Large intestine (tissue), 3 donors: ENCODE measurements at regions not wholly inside any gene's neighbourhood (a gene's known extent, or its start where the extent isn't known, plus 50 kb on each side); places are given as distances from the start of the nearest gene placed in this dataset.
A peak's percentile ranks its signal among the peaks of the same experiment; 100 is the strongest.

Source experiments
- DNase-seq, 2 donors: peaks; one replicate each; pipeline versions ENCODE4 v3.0.0 to v3.0.0-alpha.2; 2013
- H3K27ac ChIP-seq: one replicate; pipeline ENCODE4 v1.5.1; 2013; ENCODE audit warnings: low read length
- H3K27me3 ChIP-seq: 2 replicates; pipeline ENCODE4 v1.6.1; 2013; ENCODE audit warnings: low read length; ENCODE audit not compliant: control insufficient read depth, insufficient read depth
- H3K36me3 ChIP-seq: 2 replicates; pipeline ENCODE4 v1.6.1; 2013; ENCODE audit warnings: low read length; ENCODE audit not compliant: control insufficient read depth, insufficient read depth
- H3K4me1 ChIP-seq: one replicate; pipeline ENCODE4 v1.6.1; 2013; ENCODE audit warnings: low read length; ENCODE audit not compliant: control insufficient read depth, insufficient read depth
- H3K4me3 ChIP-seq: one replicate; pipeline ENCODE4 v1.5.1; 2013; ENCODE audit warnings: low read length
- H3K9me3 ChIP-seq: one replicate; pipeline ENCODE4 v1.6.1; 2013; ENCODE audit warnings: mild to moderate bottlenecking, low read depth, low read length, moderate library complexity; ENCODE audit not compliant: control insufficient read depth
- WGBS: methylation state at CpG from one replicate; pipeline ENCODE4 v1.1.5; 2013; ENCODE audit warnings: low lambda C conversion rate; ENCODE audit not compliant: insufficient coverage; 5-methylcytosine and 5-hydroxymethylcytosine counted together

- Histone ChIP-seq H3K36me3 (no peaks in the 10 kb centered on the region), H3K4me1 (no peaks in the 10 kb centered on the region), H3K27me3 (no peaks in the 10 kb centered on the region), H3K4me3 (no peak overlapping the region), H3K27ac (no peak overlapping the region), H3K9me3 (no peaks in the 10 kb centered on the region)
- WGBS: no CpG with 5 or more reads among the region's 1 CpG
- no peak for DNase-seq
Observed at GRCh38 chr3:67093305-67093704, 95.2 kb downstream of the KBTBD8 start.

GRCh38 chr3:67094167-67094566 is 96.1 kb downstream of the KBTBD8 start:
- Histone ChIP-seq H3K27ac (no peak overlapping the region), H3K27me3 (no peaks in the 10 kb centered on the region), H3K9me3 (no peaks in the 10 kb centered on the region), H3K4me3 (no peak overlapping the region), H3K4me1 (no peaks in the 10 kb centered on the region), H3K36me3 (no peaks in the 10 kb centered on the region)
- WGBS: 60% methylated on average over 3 of the region's 5 CpGs
- no peak for DNase-seq

GRCh38 chr3:67094774-67095173 is 96.7 kb downstream of the KBTBD8 start:
- H3K4me1 ChIP-seq: no peaks in the 10 kb centered on the region
- no CpG with 5 or more reads among the region's 1 CpG for WGBS
- H3K36me3 ChIP-seq: no peaks in the 10 kb centered on the region
- H3K27me3 ChIP-seq: no peaks in the 10 kb centered on the region
- peak; percentile 8 to 17 for DNase-seq
- H3K4me3 ChIP-seq: no peak overlapping the region
- H3K9me3 ChIP-seq: no peaks in the 10 kb centered on the region
- no peak overlapping the region for H3K27ac ChIP-seq

- DNase-seq: no peak
- H3K27ac ChIP-seq: no peak overlapping the region
- H3K36me3 ChIP-seq: no peaks in the 10 kb centered on the region
- H3K4me3 ChIP-seq: no peak overlapping the region
- no peaks in the 10 kb centered on the region for H3K27me3 ChIP-seq
- no peaks in the 10 kb centered on the region for H3K4me1 ChIP-seq
- H3K9me3 ChIP-seq: no peaks in the 10 kb centered on the region
Observed at GRCh38 chr3:67104388-67104787, 106.3 kb downstream of the KBTBD8 start.

GRCh38 chr3:67106874-67107273 is 108.8 kb downstream of the KBTBD8 start:
- DNase-seq: no peak
- 100% methylated on average over 1 of the region's 3 CpGs for WGBS
- H3K9me3 ChIP-seq: no peaks in the 10 kb centered on the region

GRCh38 chr3:67109651-67110204 is 111.6 kb downstream of the KBTBD8 start:
- Histone ChIP-seq H3K27ac (no peak overlapping the region), H3K9me3 (no peaks in the 10 kb centered on the region), H3K36me3 (no peaks in the 10 kb centered on the region), H3K27me3 (no peaks in the 10 kb centered on the region), H3K4me1 (no peaks in the 10 kb centered on the region), H3K4me3 (no peak overlapping the region)
- WGBS: 0% methylated on average over 1 of the region's 3 CpGs
- DNase-seq: peak; percentile 10 to 26

More at GRCh38 chr3:67106874-67107273, 108.8 kb downstream of the KBTBD8 start:
- Histone ChIP-seq H3K27me3 (no peaks in the 10 kb centered on the region), H3K4me3 (no peak overlapping the region), H3K4me1 (no peaks in the 10 kb centered on the region), H3K36me3 (no peaks in the 10 kb centered on the region), H3K27ac (no peak overlapping the region)

- WGBS: no CpG with 5 or more reads among the region's 6 CpGs
- Histone ChIP-seq H3K4me3 (no peak overlapping the region), H3K9me3 (no peaks in the 10 kb centered on the region), H3K27ac (no peak overlapping the region), H3K36me3 (no peaks in the 10 kb centered on the region), H3K4me1 (no peaks in the 10 kb centered on the region), H3K27me3 (no peaks in the 10 kb centered on the region)
- peak; percentile 62 to 63 for DNase-seq
Observed at GRCh38 chr3:67113802-67114407, 115.8 kb downstream of the KBTBD8 start.

GRCh38 chr3:67118122-67118521 is 120.0 kb downstream of the KBTBD8 start:
- Histone ChIP-seq H3K27me3 (peaks cover 4% of the 10 kb centered on the region), H3K36me3 (no peaks in the 10 kb centered on the region), H3K4me1 (no peaks in the 10 kb centered on the region), H3K4me3 (no peak overlapping the region), H3K9me3 (no peaks in the 10 kb centered on the region), H3K27ac (no peak overlapping the region)
- DNase-seq: no peak
- whole genome bisulfite sequencing: 88% methylated on average over 1 of the region's 1 CpG

GRCh38 chr3:67118635-67119034 is 120.5 kb downstream of the KBTBD8 start:
- 88% methylated on average over 1 of the region's 3 CpGs for WGBS
- no peak for DNase-seq

GRCh38 chr3:67123914-67124313 is 125.8 kb downstream of the KBTBD8 start:
- H3K27ac ChIP-seq: no peak overlapping the region
- H3K4me1 ChIP-seq: no peaks in the 10 kb centered on the region
- no peaks in the 10 kb centered on the region for H3K9me3 ChIP-seq
- peaks cover 4% of the 10 kb centered on the region for H3K27me3 ChIP-seq
- WGBS: 90% methylated on average over 3 of the region's 5 CpGs
- no peaks in the 10 kb centered on the region for H3K36me3 ChIP-seq
- no peak for DNase-seq
- H3K4me3 ChIP-seq: no peak overlapping the region

More at GRCh38 chr3:67118635-67119034, 120.5 kb downstream of the KBTBD8 start:
- no peak overlapping the region for H3K27ac ChIP-seq
- H3K9me3 ChIP-seq: no peaks in the 10 kb centered on the region
- H3K27me3 ChIP-seq: peaks cover 4% of the 10 kb centered on the region
- H3K36me3 ChIP-seq: no peaks in the 10 kb centered on the region
- H3K4me1 ChIP-seq: no peaks in the 10 kb centered on the region
- no peak overlapping the region for H3K4me3 ChIP-seq

- Histone ChIP-seq H3K4me3 (no peak overlapping the region), H3K27ac (no peak overlapping the region), H3K27me3 (no peaks in the 10 kb centered on the region), H3K4me1 (no peaks in the 10 kb centered on the region), H3K36me3 (no peaks in the 10 kb centered on the region), H3K9me3 (no peaks in the 10 kb centered on the region)
- WGBS: no CpG with 5 or more reads among the region's 3 CpGs
- no peak for DNase-seq
Observed at GRCh38 chr3:67127254-67127653, 129.1 kb downstream of the KBTBD8 start.
